HT1080 (cell line): ENCODE measurements at regions not wholly inside any gene's neighbourhood (a gene's known extent, or its start where the extent isn't known, plus 50 kb on each side); places are given as distances from the start of the nearest gene placed in this dataset.

Experiments used
- DNase-seq: peaks from one replicate; pipeline ENCODE4 v3.0.0-alpha.2; 2015; ENCODE audit warnings: low read depth

DNA sequence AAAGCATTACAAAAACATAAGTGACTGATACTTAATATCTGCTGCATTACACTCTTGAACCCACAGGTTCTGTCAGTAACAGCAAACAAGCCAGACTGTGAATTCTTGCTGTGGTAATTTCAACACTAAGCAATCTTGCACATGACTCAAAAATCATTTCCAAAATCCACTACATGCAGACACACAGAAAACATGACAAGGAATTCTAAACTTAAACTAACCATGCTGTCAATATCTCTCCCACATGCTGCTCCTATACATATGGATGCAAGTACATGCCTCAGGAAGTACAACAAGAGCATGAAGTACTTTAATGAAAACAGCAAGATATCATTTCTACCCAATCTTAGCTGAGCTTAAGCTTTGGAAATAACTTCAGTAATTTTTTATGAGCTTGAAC, 890.2 kb upstream of the KCND2 start:
- no peak for DNase-seq

DNA sequence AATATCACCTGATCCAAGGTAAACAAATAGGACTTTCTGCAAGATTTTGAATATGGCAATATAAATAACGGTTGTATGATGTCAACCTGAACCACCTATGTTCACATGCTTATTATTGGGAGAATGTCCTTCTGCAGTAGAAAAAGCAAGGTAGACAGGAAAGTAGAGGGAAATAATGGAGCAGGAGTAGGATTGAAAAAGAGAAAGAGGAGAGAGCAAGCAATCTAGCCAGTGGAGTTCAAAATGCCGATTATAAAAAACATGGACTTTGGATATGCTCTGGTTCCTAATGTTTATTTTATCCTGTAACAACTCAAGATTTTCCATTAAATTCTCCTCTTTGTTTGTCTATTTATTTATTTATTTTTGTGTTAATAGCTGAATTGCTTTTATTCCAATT, 878.0 kb upstream of the KCND2 start:
- DNase-seq, result no peak

DNA sequence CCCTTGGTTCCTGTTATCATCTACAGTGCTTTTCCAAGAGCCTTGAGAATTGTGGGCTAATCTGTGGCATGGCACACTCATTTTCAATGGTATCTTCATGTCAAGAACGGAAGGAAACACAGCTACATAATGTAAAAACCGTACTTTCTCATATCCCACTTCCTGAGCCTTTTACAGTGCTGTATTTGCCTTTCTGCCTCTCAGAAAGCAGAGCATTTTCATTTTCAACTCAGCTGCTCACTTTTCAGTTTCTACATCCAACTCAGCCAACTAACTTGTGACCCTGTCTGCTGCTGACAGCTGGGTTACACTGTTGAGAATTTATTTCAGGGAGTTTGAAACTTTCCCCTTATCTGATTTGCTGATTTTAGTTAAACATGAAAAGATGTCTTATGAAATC, 875.8 kb upstream of the KCND2 start:
- no peak for DNase-seq

DNA sequence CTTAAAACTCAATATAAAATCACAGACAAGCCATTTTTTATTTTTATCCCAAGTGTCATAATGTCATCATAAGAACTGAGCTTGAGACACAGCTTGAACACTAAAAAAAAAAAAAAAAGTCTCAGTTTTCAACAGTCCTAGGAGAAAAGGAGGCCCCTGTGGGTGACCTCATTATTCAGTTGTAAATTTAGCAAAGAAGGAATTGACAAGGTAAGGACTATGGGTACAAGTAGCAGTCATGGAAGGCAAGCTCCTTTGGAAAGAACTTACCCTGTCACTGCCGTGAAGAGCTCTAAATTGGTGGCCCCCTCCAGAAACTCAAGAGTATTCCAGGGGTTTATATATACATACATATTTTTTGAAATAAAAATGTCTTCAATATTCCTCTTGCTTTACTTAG, 864.4 kb upstream of the KCND2 start:
- DNase-seq, result no peak

DNA sequence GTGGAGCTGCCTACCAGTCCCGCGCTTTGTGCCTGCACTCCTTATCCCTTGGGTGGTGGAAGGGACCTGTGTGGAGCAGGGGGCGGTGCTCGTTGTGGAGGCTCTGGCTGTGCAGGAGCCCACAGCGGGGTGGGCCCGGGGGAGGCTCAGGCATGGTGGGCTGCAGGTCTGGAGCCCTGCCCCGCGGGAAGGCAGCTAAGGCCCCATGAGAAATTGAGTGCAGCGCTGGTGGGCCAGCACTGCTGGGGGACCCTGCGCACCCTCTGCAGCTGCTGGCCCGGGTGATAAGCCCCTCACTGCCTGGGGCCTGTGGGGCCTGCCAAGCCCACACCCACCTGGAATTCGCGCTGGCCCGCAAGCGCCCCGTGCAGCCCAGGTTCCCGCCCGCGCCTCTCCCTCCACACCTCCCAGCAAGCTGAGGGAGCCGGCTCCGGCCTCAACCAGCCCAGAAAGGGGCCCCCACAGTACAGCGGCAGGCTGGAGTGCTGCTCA, 859.6 kb upstream of the KCND2 start:
- no peak for DNase-seq

DNA sequence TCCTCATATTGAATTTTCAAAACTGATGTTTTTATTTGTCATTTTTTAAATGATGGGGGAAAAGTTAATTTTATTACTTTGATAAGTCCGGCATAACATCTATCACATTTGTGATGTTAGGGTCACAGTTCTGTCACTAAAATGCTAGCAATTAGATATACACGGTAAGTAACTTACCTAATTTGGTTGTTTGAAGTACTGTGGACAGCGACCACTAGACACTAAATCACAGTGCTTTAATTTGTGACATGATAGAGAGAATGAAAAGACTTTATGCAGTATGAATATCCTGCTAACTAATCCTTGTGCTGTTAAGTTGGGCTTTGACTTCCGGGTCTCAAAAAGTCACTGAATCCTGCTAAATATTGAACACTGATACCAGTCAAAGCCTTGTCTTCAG, 857.3 kb upstream of the KCND2 start:
- no peak for DNase-seq

DNA sequence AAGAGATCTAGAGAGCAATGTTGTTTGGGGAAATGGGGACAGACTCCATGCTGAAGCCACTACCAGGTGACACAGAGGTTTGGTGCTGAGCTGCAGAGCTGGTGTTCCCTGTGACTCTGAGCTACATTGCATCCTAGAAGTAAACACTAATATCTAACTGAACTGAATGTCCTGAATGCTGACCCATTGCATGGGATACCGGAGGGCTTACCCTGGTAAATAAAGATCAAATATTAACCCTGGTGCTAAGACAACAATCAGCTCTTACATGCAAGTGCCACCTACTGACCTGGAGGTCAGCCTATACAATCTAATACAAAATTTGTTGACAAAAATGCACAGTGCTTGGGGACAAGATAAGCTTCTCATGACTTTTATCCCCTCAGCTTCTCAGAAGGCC, 851.3 kb upstream of the KCND2 start:
- DNase-seq, result no peak

DNA sequence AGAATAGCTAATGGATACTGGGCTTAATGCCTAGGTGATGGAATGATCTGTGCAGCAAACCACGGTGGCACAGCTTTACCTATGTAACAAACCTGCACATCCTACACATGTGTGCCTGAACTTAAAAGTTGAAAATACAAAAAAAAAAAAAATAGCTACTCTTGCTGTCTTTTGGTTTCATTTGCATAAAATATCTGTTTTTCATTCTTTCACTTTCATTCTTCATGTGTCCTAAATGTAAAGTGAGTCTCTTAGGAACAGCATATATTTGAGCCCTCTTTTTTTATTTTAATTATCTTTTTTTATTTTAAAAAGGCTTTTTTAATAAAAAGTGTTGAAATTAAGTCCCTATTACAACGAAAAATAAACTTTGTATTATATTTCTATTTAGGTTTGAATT, 836.1 kb upstream of the KCND2 start:
- DNase-seq, result no peak

DNA sequence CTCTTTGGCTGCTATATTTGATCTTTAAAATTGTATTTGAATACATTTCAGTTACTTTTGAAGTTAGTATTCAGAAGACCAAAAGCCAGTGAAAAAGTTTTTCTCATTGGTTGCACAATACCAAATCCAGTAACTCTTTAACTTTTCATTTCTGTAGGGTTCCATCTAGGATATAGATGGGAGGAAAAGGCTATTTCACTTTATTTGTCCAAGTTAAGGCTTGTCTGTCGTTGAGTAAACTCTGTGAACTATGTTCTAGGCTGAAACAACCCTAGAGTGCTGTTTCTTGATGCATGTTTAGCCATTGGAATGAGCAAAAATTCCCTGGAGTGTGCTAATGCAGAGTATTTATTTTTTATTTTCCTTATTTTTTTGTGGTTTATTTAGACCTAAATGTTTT, 834.7 kb upstream of the KCND2 start:
- no peak for DNase-seq

DNA sequence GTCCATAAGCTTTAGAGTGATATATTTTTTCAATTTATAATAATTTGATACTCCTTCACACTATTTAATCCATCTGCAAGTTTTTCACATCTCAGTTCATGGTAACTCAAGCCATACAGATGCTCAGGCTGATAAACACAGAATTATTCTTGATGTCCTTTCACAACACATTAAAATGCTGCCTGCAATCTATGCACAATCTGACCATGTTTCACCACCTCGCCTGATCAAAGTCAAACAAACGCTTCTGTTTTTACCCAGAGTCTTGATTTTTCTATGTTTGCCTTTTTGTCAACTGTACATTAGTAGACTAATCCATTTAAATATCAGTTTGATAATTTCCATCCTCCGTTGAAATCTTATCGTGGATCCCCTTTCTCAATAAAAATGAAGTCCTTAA, 833.8 kb upstream of the KCND2 start:
- DNase-seq, result no peak

DNA sequence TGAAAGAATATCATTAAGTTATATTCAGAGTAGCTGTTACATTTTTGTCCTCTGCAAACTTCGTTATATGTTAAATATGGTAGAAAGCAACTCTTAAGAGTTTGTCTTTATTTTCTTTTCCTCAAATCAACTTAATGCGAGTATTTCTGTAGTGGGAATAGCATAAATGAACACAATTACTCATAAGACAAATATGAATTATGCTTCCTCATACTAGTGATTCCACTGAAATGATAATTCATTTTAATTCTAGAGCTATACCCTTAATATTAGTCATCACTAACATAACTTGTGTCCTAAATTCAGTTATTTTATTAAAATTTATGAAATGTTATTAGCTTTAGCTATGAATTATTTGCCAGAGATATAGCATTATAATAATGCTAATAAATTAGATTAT, 820.6 kb upstream of the KCND2 start:
- DNase-seq, result no peak

DNA sequence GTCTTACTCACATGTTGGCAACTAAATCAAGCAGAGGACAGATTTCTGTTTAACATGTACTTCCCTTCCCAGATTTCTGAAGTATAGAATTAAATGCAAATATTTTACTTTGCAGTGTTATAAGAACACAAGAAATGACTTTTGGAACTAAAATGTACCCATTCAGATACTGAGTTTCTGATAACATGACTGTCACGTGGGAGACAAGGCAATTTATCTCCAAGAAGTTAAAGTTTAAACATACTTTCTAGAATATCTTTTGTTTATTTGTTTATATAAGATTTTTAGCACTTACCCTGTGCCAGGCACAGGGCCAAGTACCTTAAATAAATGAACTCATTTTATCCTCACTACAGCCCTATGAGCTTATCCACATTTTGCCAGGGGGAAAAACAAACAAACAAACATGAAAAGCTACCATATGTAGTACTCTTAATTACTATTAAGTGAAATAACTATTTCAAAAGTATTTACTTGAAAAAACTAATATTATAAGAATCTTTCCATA, 807.1 kb upstream of the KCND2 start:
- no peak for DNase-seq

DNA sequence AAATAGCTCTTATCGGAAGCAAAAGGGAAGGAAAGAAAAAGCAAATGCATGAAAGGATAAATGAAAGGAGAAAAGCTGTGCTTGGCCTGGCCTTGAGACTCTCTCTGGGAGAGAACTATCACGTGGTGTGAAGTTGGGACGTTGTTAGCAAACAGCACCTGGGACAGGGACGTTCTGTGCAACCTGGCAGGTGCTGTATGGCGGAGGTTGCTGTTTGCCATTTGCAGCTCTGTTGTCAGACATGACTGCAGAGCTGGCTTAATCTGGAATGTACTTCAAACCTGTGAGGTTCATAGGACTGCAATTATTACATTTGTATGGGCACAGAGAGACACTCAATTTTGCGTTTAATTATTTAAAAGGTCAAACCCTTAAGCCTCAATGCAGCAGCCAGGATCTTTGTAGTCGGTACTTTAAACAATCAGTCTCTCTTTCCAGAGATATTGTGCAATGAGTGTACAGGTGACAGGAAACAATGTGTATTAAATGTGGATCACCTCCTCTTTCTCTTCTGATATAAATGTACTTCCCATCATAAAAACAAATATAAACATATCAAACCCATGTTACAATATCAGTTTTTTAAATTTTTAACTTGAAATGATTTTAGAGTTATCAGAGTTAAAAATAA, 800.5 kb upstream of the KCND2 start:
- no peak for DNase-seq

DNA sequence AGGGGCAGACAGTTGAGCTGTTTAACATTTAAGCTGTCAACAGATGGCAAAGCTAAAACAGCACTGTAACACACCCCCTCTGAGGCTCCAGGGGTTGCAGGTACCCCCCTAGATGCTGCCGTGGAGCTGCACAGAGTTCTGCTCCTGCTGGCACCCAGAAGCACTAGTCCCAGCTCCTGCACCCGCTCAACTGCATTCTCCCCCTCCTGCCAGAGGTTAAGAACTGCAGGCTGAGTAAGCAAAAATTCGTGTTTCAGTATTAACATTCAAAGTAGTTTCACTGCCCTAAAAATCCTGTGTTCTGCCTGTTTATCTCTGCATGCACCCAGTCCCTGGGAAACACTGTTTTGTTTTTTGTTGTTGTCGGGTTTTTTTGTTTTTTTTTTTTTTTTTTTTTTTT, 790.8 kb upstream of the KCND2 start:
- DNase-seq, result peak; percentile 43

DNA sequence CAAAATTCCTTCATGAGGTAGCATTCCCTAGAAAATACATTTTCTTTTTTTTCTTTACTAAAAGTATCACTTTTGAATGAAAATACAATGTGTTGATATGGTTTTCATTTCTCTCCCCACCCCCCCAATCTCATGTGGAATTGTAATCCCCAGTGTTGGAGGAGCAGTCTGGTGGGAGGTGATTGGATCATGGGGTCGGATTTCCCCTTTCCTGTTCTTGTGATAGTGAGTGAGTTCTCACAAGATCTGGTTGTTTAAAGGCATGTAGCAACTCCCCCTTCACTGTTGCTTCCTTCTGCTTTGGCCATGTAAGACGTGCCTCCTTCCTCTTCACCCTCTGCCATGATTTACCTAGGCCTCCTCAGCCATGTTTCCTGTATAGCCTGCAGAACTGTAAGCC, 790.3 kb upstream of the KCND2 start:
- peak; percentile 5 for DNase-seq

DNA sequence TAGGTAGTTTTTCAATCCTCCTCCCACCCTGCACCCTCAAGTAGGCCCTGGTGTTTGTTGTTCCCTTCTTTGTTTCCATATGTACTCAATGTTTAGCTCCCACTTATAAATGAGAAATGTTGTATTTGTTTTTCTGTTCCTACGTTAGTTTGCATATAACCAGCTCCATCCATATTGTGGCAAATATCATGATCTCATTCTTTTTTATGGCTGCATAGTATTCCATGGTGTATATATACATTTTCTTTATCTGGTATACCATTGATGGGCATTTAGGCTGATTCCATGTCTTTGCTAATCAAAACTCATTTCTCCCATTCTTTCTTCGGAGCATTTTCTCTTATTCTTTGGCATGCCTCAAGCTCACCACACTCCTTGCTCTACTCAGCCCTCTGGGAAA, 789.6 kb upstream of the KCND2 start:
- DNase-seq, result no peak

DNA sequence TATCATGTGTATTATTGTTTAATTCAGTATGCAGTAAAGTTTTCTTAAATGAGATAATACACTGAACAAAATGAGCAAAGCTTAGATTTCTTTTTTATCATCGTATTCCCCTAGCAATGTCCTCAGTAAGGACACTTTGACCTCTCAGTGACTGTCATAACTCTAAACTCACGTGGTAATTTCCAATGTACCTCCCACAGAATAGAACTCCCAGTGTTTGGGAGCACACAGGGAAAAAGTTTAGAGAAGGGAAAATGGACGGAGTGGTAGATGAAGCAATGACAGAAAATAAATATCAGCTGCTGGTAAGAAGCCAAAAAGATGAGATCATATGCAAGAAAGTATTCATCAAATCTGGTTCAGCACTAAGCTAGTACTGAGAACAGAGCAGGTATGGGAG, 758.6 kb upstream of the KCND2 start:
- no peak for DNase-seq

DNA sequence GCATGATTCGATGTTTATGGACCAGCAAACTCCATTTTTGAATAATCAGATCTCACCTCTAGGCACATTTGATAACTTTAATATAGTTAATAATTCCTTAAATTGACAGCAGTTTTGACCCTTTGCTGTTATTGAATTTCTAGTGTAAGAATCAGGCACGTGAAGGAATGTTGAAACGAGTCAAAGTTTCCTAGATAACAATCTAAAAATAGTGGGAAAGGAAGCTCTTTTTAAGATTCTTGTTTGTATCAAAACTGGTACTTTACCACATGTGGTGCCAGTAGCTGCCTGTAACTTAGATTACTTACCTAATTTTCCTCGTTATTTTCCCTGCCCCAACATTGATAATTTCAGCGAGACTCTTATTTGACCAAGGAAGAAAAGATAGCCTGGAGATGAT, 757.8 kb upstream of the KCND2 start:
- no peak for DNase-seq

DNA sequence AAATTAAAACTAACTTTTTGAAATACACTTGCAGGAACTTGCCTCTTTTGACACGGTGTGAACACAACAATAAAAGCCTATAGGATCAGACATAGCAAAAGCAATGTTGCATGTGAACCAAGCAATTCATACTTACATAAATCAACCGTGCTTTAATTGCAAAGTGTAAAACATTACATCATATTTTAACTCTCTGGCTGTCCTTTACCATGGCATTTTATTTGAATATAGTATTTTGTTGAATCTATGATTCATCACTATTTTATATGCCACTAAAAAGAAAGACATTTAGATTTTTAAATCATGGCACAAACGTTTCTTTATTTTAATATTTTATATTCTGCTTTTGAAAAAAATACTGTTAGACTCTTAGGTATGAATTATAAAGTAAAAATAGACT, 757.0 kb upstream of the KCND2 start:
- no peak for DNase-seq

DNA sequence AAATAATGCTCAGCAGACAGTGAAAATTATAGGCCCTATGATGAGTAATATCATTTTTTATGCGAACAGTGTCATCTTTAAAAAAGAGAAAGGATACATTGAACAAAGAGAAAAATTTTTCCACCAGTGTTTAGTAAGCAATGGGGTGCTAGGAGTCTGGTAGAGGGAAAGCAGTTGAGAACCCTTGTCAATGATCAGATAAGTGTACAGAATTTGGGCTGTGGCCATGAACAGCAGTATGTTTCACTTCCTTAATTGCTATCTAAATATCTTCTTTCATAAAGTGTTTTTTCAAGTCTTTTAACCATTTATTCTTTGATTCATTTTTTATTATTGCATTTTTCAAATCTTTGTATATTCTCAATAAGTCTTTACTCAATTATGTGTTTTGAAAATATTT, 750.7 kb upstream of the KCND2 start:
- no peak for DNase-seq

DNA sequence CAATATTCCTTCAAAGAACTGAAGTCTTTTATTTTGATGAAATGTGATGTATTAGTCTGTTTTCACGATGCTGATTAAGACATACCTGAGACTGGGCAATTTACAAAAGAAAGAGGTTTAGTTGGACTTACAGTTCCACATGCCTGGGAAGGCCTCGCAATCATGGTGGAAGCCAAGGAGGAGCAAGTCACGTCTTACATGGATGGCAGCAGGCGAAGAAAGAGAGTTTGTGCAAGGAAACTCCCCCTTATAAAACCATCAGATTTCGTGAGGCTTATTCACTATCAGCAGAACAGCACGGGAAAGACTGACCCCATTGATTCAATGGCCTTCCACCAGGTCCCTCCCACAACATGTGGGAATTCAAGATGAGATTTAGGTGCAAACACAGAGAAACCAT, 750.3 kb upstream of the KCND2 start:
- no peak for DNase-seq

DNA sequence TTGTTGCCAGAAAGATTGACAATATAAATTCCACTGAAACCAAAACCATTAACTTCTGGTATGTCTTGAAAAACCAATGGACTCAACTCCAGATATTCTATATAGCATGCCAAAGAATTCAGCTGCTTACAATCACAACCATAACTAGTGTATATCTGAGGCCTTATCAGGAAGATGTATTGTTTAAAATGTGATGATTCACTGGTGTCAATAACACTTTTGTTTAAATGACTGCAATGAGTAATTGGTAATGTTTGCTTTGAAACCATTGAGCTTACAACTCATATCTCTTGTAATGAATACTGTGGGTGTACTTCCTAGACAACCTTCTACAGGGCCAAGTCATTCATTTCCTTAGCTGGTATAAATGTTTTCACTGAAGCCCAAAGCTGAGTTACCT, 727.9 kb upstream of the KCND2 start:
- DNase-seq, result peak; percentile 93

DNA sequence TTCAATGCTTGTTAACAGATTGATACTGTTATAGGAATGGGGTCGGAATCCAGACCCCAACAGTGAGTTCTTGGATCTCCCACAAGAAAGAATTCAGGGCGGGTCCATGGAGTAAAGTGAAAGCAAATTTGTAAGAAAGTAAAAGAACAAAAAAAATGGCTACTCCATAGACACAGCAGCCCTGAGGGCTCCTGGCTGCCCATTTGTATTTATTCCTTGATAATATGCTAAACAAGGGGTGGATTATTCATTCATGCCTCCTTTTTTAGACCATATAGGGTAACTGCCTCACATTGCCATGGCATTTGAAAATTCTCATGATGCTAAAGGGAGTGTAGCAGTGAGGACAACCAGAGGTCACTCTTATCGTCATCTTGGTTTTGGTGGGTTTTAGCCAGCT, 717.2 kb upstream of the KCND2 start:
- no peak for DNase-seq

DNA sequence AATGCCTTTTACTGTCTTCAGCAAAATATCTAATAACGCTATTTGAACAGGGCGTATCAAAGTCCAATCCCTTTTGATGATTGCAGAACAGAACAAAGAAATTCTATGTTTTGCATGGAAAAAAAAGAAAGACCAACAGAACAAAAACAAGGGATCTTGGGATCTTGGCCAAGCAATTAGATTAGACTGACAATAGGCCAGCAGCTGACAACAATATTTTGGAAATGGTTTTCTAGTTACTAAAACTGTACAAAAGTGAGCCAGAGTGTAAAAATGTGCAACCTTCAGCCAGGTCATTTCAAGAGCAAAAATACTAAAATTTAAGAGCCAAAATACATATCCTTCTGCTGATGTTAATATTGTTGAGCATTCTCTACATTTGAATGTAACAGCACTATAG, 716.5 kb upstream of the KCND2 start:
- DNase-seq, result no peak
